Spleen (tissue), 7 donors: ENCODE measurements at regions not wholly inside any gene's neighbourhood (a gene's known extent, or its start where the extent isn't known, plus 50 kb on each side); places are given as distances from the start of the nearest gene placed in this dataset.

Source experiments
- CTCF ChIP-seq, 11 experiments: fragments of 200-600 bp in 7 of 11; fragments of 450-650 bp in 4 of 11; sonication (generic) in 4 of 11; IDR thresholded peaks in 8 of 11; conservative IDR thresholded peaks in 3 of 11; 1 replicate in 7 of 11; 2 replicates in 4 of 11; pipeline versions ENCODE4 v1.4.0 to v1.8.0; 2016 to 2021; ENCODE audit warnings: antibody characterized with exemption in 11 of 11, inconsistent platforms in 4 of 11, mild to moderate bottlenecking in 1 of 11
- POLR2A ChIP-seq, 3 donors: fragments of 450-650 bp; IDR thresholded peaks; one replicate each; pipeline ENCODE4 v1.5.1; 2017; ENCODE audit warnings: antibody characterized with exemption in 3 of 3, mild to moderate bottlenecking in 1 of 3
- POLR2AphosphoS5 ChIP-seq, 3 donors: sonication (generic); formaldehyde crosslinking; IDR thresholded peaks; one replicate each; pipeline ENCODE4 v1.5.1; 2017; ENCODE audit warnings: antibody characterized with exemption in 3 of 3
- donor health status: DM: no; HTN: no; CAD: no; lungs with moderate emphysema.
- donor health status: DM: no; HTN: no; CAD: no.
- donor health status: DM: no; HTN: no; CAD: no.

- TF ChIP-seq CTCF (IDR thresholded peaks at IDR 0.05 in 8 of 11, conservative IDR thresholded peaks at IDR 0.05 in 3 of 11): no peak
- TF ChIP-seq POLR2AphosphoS5 (IDR thresholded peaks at IDR 0.05): no peak
- no peak for TF ChIP-seq POLR2A (IDR thresholded peaks at IDR 0.05)
These were observed 429.2 kb downstream of the MN1 start for GRCh38 chr22:27372364-27372763.
